WTC11 (cell line): ENCODE measurements at regions not wholly inside any gene's neighbourhood (a gene's known extent, or its start where the extent isn't known, plus 50 kb on each side); places are given as distances from the start of the nearest gene placed in this dataset.

Experiments used
- CREM ChIP-seq: sonication (generic); formaldehyde crosslinking; IDR thresholded peaks from 2 replicates; pipeline ENCODE4 v1.8.1; 2022; ENCODE audit warnings: mild to moderate bottlenecking, missing genetic modification reagents, moderate library complexity
- MLX ChIP-seq: sonication (generic); formaldehyde crosslinking; IDR thresholded peaks from 2 replicates; pipeline ENCODE4 v1.8.1; 2023; ENCODE audit warnings: mild to moderate bottlenecking, missing genetic modification reagents, moderate library complexity
- USF1 ChIP-seq: sonication (generic); formaldehyde crosslinking; IDR thresholded peaks from 2 replicates; pipeline ENCODE4 v1.8.0; 2022; ENCODE audit warnings: mild to moderate bottlenecking, missing genetic modification reagents
- ZNF396 ChIP-seq: fragments of 250-450 bp; sonication (Bioruptor Pico); IDR thresholded peaks from 2 replicates; pipeline ENCODE4 v1.8.0; 2021; ENCODE audit warnings: mild to moderate bottlenecking, moderate library complexity, borderline replicate concordance
- TF ChIP-seq, protein P1 (sequence below): fragments of 200-600 bp; IDR thresholded peaks from 2 replicates; pipeline ENCODE4 v1.8.0; 2022; ENCODE audit warnings: antibody characterized with exemption

- TF ChIP-seq, protein P1, sequence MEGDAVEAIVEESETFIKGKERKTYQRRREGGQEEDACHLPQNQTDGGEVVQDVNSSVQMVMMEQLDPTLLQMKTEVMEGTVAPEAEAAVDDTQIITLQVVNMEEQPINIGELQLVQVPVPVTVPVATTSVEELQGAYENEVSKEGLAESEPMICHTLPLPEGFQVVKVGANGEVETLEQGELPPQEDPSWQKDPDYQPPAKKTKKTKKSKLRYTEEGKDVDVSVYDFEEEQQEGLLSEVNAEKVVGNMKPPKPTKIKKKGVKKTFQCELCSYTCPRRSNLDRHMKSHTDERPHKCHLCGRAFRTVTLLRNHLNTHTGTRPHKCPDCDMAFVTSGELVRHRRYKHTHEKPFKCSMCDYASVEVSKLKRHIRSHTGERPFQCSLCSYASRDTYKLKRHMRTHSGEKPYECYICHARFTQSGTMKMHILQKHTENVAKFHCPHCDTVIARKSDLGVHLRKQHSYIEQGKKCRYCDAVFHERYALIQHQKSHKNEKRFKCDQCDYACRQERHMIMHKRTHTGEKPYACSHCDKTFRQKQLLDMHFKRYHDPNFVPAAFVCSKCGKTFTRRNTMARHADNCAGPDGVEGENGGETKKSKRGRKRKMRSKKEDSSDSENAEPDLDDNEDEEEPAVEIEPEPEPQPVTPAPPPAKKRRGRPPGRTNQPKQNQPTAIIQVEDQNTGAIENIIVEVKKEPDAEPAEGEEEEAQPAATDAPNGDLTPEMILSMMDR: no peak
- TF ChIP-seq ZNF396 (CRISPR knock-in tag): no peak
- no peak for TF ChIP-seq CREM (CRISPR knock-in tag)
- no peak for TF ChIP-seq MLX (CRISPR knock-in tag)
- no peak for TF ChIP-seq USF1 (CRISPR knock-in tag)
Measured at GRCh38 chr2:892892-893291, 57.8 kb upstream of the SNTG2 start.
